WTC11 (cell line): ENCODE measurements at regions not wholly inside any gene's neighbourhood (a gene's known extent, or its start where the extent isn't known, plus 50 kb on each side); places are given as distances from the start of the nearest gene placed in this dataset.

Experiments used
- ATAC-seq: fragments of 200-7000 bp; cut with Tn5 transposase; 2 replicates; pipeline ENCODE4 v1.10.0; 2021; ENCODE audit warnings: mild to moderate bottlenecking, moderate library complexity
- CTCF ChIA-PET: fragments of 300-600 bp; sonication (Branson Sonifier 250); formaldehyde crosslinking; loops from one replicate; lab custom pipeline; 2021; ENCODE audit warnings: antibody characterized with exemption; lab: Charles Lee
- POLR2A ChIA-PET: fragments of 350-600 bp; sonication (Branson Sonifier 250); formaldehyde crosslinking; loops from one replicate; lab custom pipeline; 2021; ENCODE audit warnings: antibody characterized with exemption; lab: Charles Lee
- DNase-seq: peaks from one replicate; pipeline ENCODE4 v3.0.0; 2021; ENCODE audit warnings: low spot score
- H3K27ac Mint-ChIP-seq: 2 replicates; pipeline ENCODE4 v1.8.0; 2021; ENCODE audit warnings: mixed read lengths
- H3K27me3 Mint-ChIP-seq: 2 replicates; pipeline ENCODE4 v1.8.0; 2021; ENCODE audit warnings: low read depth, mild to moderate bottlenecking, moderate library complexity, mixed read lengths
- H3K36me3 Mint-ChIP-seq: 2 replicates; pipeline ENCODE4 v1.8.0; 2021; ENCODE audit warnings: mixed read lengths
- H3K4me1 Mint-ChIP-seq: 2 replicates; pipeline ENCODE4 v1.8.0; 2022; ENCODE audit warnings: mixed read lengths
- H3K4me3 Mint-ChIP-seq: 2 replicates; pipeline ENCODE4 v1.8.0; 2021; ENCODE audit warnings: mild to moderate bottlenecking, moderate library complexity, mixed read lengths
- H3K9me3 Mint-ChIP-seq: 2 replicates; pipeline ENCODE4 v1.8.0; 2021; ENCODE audit warnings: mixed read lengths
- ATF1 ChIP-seq: sonication (generic); formaldehyde crosslinking; IDR thresholded peaks from 2 replicates; pipeline ENCODE4 v1.8.1; 2023; ENCODE audit warnings: mild to moderate bottlenecking, moderate library complexity, missing genetic modification reagents
- CREM ChIP-seq: sonication (generic); formaldehyde crosslinking; IDR thresholded peaks from 2 replicates; pipeline ENCODE4 v1.8.1; 2022; ENCODE audit warnings: mild to moderate bottlenecking, missing genetic modification reagents, moderate library complexity
- EMX1 ChIP-seq: fragments of 250-450 bp; sonication (Bioruptor Pico); IDR thresholded peaks from 2 replicates; pipeline ENCODE4 v1.8.0; 2021; ENCODE audit warnings: mild to moderate bottlenecking
- ESRRA ChIP-seq: sonication (generic); formaldehyde crosslinking; IDR thresholded peaks from 2 replicates; pipeline ENCODE4 v1.8.1; 2022; ENCODE audit warnings: mild to moderate bottlenecking, missing genetic modification reagents, borderline replicate concordance
- ETV6 ChIP-seq: sonication (generic); formaldehyde crosslinking; IDR thresholded peaks from 2 replicates; pipeline ENCODE4 v1.8.1; 2022; ENCODE audit warnings: mild to moderate bottlenecking, missing genetic modification reagents
- FOXP1 ChIP-seq: sonication (generic); formaldehyde crosslinking; IDR thresholded peaks from 2 replicates; pipeline ENCODE4 v1.8.0; 2022; ENCODE audit warnings: missing genetic modification reagents, mild to moderate bottlenecking, moderate library complexity, borderline replicate concordance
- GABPB1 ChIP-seq: sonication (generic); formaldehyde crosslinking; IDR thresholded peaks from 2 replicates; pipeline ENCODE4 v1.8.1; 2023; ENCODE audit warnings: mild to moderate bottlenecking, missing genetic modification reagents
- IRF2 ChIP-seq: sonication (generic); formaldehyde crosslinking; IDR thresholded peaks from 2 replicates; pipeline ENCODE4 v1.8.0; 2022; ENCODE audit warnings: low read depth, missing genetic modification reagents, borderline replicate concordance
- MYBL2 ChIP-seq: sonication (generic); formaldehyde crosslinking; IDR thresholded peaks from 2 replicates; pipeline ENCODE4 v1.8.1; 2023; ENCODE audit warnings: mild to moderate bottlenecking, moderate library complexity, missing genetic modification reagents
- NFE2L1 ChIP-seq: sonication (generic); formaldehyde crosslinking; IDR thresholded peaks from 2 replicates; pipeline ENCODE4 v1.8.1; 2023; ENCODE audit warnings: missing genetic modification reagents
- NFYB ChIP-seq: sonication (generic); formaldehyde crosslinking; conservative IDR thresholded peaks from 2 replicates; pipeline ENCODE4 v1.8.0; 2022; ENCODE audit warnings: low read depth, missing genetic modification reagents
- PRRX2 ChIP-seq: fragments of 250-450 bp; sonication (Bioruptor Pico); IDR thresholded peaks from 2 replicates; pipeline ENCODE4 v1.8.0; 2021; ENCODE audit warnings: mild to moderate bottlenecking
- RELA ChIP-seq: sonication (generic); formaldehyde crosslinking; IDR thresholded peaks from 2 replicates; pipeline ENCODE4 v1.8.1; 2022; ENCODE audit warnings: missing genetic modification reagents, mild to moderate bottlenecking, borderline replicate concordance
- SMAD4 ChIP-seq: sonication (generic); formaldehyde crosslinking; IDR thresholded peaks from 2 replicates; pipeline ENCODE4 v1.8.0; 2022; ENCODE audit warnings: mild to moderate bottlenecking, missing genetic modification reagents
- SOX15 ChIP-seq: fragments of 250-450 bp; sonication (Bioruptor Pico); IDR thresholded peaks from 2 replicates; pipeline ENCODE4 v1.9.0; 2021; ENCODE audit warnings: mild to moderate bottlenecking
- TEAD1 ChIP-seq: sonication (generic); formaldehyde crosslinking; IDR thresholded peaks from 2 replicates; pipeline ENCODE4 v1.8.0; 2022; ENCODE audit warnings: mild to moderate bottlenecking, missing genetic modification reagents
- ZBTB21 ChIP-seq: sonication (generic); formaldehyde crosslinking; IDR thresholded peaks from 2 replicates; pipeline ENCODE4 v1.8.1; 2023; ENCODE audit warnings: mild to moderate bottlenecking, missing genetic modification reagents, borderline replicate concordance
- TF ChIP-seq, protein P1 (sequence below): sonication (generic); formaldehyde crosslinking; conservative IDR thresholded peaks from 2 replicates; pipeline ENCODE4 v1.8.1; 2023; ENCODE audit warnings: mild to moderate bottlenecking, low read depth, missing genetic modification reagents, moderate library complexity
- TF ChIP-seq, protein P2 (sequence below): sonication (generic); formaldehyde crosslinking; IDR thresholded peaks from 2 replicates; pipeline ENCODE4 v1.8.1; 2023; ENCODE audit warnings: mild to moderate bottlenecking, missing genetic modification reagents
- TF ChIP-seq, protein P3 (sequence below): sonication (generic); formaldehyde crosslinking; IDR thresholded peaks from 2 replicates; pipeline ENCODE4 v1.8.1; 2022; ENCODE audit warnings: low read depth, mild to moderate bottlenecking, moderate library complexity, missing genetic modification reagents, borderline replicate concordance
- TF ChIP-seq, protein P4 (sequence below): sonication (generic); formaldehyde crosslinking; IDR thresholded peaks from 2 replicates; pipeline ENCODE4 v1.8.0; 2022; ENCODE audit warnings: mild to moderate bottlenecking, missing genetic modification reagents
- TF ChIP-seq, protein P5 (sequence below): fragments of 200-600 bp; IDR thresholded peaks from 2 replicates; pipeline ENCODE4 v1.8.0; 2022; ENCODE audit warnings: antibody characterized with exemption
- TF ChIP-seq, protein P6 (sequence below): sonication (generic); formaldehyde crosslinking; IDR thresholded peaks from 2 replicates; pipeline ENCODE4 v1.8.1; 2022; ENCODE audit warnings: missing genetic modification reagents, borderline replicate concordance
- TF ChIP-seq, protein P7 (sequence below): fragments of 250-450 bp; sonication (Bioruptor Pico); IDR thresholded peaks from 2 replicates; pipeline ENCODE4 v1.9.0; 2021; ENCODE audit warnings: moderate library complexity, mild to moderate bottlenecking, inconsistent platforms, borderline replicate concordance

DNA sequence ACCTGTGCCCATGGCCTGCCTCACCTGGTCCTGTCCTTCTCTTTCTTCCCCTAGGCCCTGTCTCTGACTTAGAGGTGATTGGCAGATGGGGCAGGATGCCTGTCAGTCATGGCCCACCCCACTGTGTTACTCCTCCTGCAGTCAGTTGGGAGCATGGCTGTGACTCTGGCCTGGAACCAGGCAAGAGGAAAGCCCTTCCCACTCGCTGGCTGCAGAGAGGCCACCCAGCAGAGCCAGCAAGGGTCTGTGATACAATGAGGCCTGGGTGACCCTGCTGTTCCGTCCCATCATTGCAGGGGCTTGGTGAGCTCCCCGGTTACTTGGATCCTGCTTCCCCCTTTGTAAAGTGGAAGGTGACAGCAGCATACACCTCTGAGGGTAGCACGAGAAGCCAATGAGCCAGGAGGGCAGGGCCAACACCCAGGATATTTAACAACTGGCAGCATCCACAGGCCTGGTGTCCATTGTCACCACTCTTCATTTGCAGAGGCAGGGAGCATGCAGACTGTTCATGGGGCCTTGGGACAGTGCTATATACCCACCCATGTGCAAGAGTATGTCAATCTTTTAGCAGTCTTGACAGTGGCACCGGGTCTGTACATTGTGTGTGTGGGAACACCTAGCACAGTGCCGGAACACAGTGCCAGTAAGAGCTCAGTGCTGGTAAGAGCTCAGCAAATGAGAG lies 191.0 kb upstream of the C1orf174 start:
- CTCF ChIA-PET, result no interaction called here
- H3K36me3 Mint-ChIP-seq, result peaks cover 75% of the 10 kb centered on the region
- POLR2A ChIA-PET, result no interaction called here
- ATAC-seq, result no peak
- TF ChIP-seq PRRX2 (CRISPR knock-in tag) (no peak), ATF1 (CRISPR knock-in tag) (no peak), EMX1 (CRISPR knock-in tag) (no peak), IRF2 (no peak), GABPB1 (no peak), NFE2L1 (no peak), SOX15 (CRISPR knock-in tag) (no peak), ZBTB21 (no peak), CREM (CRISPR knock-in tag) (no peak), TEAD1 (no peak), FOXP1 (CRISPR knock-in tag) (no peak), SMAD4 (CRISPR knock-in tag) (no peak), MYBL2 (CRISPR knock-in tag) (no peak), RELA (no peak), ETV6 (no peak)
- TF ChIP-seq, protein P1, sequence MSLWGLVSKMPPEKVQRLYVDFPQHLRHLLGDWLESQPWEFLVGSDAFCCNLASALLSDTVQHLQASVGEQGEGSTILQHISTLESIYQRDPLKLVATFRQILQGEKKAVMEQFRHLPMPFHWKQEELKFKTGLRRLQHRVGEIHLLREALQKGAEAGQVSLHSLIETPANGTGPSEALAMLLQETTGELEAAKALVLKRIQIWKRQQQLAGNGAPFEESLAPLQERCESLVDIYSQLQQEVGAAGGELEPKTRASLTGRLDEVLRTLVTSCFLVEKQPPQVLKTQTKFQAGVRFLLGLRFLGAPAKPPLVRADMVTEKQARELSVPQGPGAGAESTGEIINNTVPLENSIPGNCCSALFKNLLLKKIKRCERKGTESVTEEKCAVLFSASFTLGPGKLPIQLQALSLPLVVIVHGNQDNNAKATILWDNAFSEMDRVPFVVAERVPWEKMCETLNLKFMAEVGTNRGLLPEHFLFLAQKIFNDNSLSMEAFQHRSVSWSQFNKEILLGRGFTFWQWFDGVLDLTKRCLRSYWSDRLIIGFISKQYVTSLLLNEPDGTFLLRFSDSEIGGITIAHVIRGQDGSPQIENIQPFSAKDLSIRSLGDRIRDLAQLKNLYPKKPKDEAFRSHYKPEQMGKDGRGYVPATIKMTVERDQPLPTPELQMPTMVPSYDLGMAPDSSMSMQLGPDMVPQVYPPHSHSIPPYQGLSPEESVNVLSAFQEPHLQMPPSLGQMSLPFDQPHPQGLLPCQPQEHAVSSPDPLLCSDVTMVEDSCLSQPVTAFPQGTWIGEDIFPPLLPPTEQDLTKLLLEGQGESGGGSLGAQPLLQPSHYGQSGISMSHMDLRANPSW (CRISPR knock-in tag), result no peak
- TF ChIP-seq, protein P2, sequence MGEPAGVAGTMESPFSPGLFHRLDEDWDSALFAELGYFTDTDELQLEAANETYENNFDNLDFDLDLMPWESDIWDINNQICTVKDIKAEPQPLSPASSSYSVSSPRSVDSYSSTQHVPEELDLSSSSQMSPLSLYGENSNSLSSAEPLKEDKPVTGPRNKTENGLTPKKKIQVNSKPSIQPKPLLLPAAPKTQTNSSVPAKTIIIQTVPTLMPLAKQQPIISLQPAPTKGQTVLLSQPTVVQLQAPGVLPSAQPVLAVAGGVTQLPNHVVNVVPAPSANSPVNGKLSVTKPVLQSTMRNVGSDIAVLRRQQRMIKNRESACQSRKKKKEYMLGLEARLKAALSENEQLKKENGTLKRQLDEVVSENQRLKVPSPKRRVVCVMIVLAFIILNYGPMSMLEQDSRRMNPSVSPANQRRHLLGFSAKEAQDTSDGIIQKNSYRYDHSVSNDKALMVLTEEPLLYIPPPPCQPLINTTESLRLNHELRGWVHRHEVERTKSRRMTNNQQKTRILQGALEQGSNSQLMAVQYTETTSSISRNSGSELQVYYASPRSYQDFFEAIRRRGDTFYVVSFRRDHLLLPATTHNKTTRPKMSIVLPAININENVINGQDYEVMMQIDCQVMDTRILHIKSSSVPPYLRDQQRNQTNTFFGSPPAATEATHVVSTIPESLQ (CRISPR knock-in tag), result no peak
- TF ChIP-seq, protein P3, sequence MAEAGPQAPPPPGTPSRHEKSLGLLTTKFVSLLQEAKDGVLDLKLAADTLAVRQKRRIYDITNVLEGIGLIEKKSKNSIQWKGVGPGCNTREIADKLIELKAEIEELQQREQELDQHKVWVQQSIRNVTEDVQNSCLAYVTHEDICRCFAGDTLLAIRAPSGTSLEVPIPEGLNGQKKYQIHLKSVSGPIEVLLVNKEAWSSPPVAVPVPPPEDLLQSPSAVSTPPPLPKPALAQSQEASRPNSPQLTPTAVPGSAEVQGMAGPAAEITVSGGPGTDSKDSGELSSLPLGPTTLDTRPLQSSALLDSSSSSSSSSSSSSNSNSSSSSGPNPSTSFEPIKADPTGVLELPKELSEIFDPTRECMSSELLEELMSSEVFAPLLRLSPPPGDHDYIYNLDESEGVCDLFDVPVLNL (CRISPR knock-in tag), result no peak
- TF ChIP-seq, protein P4, sequence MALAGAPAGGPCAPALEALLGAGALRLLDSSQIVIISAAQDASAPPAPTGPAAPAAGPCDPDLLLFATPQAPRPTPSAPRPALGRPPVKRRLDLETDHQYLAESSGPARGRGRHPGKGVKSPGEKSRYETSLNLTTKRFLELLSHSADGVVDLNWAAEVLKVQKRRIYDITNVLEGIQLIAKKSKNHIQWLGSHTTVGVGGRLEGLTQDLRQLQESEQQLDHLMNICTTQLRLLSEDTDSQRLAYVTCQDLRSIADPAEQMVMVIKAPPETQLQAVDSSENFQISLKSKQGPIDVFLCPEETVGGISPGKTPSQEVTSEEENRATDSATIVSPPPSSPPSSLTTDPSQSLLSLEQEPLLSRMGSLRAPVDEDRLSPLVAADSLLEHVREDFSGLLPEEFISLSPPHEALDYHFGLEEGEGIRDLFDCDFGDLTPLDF (CRISPR knock-in tag), result no peak
- H3K27ac Mint-ChIP-seq, result no peak overlapping the region
- H3K27me3 Mint-ChIP-seq, result peaks cover 25% of the 10 kb centered on the region
- no peak overlapping the region for H3K4me3 Mint-ChIP-seq
- no peaks in the 10 kb centered on the region for H3K4me1 Mint-ChIP-seq
- H3K9me3 Mint-ChIP-seq, result peaks cover 73% of the 10 kb centered on the region
- DNase-seq, result no peak

DNA sequence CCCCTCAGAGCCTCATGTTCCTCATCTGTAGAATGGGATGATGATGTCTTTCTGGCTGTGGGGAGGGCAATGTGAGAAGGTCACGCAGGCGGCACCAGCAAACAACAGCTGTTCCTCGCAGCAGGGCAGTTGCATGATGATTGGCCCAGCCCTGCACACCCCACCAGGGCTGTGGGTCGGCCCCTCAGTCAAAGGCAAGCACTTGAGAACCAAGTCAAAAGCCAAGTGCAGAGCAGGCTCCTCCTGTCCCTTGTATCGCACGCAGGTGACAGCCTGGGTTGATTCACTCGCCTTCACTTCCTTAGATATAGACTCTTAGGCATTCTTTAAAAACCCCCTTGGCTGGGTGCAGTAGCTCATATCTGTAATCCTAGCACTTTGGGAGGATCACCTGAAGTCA lies 191.9 kb upstream of the C1orf174 start:
- Mint-ChIP-seq H3K4me3 (no peak overlapping the region), H3K9me3 (peaks cover 74% of the 10 kb centered on the region), H3K27ac (no peak overlapping the region), H3K27me3 (peaks cover 25% of the 10 kb centered on the region), H3K36me3 (peaks cover 76% of the 10 kb centered on the region), H3K4me1 (no peaks in the 10 kb centered on the region)
- CTCF ChIA-PET, result no interaction called here
- ATAC-seq (no peak), DNase-seq (no peak)
- POLR2A ChIA-PET, result no interaction called here
- TF ChIP-seq ESRRA, result no peak
- no peak for TF ChIP-seq NFYB (CRISPR knock-in tag)
- TF ChIP-seq, protein P5, sequence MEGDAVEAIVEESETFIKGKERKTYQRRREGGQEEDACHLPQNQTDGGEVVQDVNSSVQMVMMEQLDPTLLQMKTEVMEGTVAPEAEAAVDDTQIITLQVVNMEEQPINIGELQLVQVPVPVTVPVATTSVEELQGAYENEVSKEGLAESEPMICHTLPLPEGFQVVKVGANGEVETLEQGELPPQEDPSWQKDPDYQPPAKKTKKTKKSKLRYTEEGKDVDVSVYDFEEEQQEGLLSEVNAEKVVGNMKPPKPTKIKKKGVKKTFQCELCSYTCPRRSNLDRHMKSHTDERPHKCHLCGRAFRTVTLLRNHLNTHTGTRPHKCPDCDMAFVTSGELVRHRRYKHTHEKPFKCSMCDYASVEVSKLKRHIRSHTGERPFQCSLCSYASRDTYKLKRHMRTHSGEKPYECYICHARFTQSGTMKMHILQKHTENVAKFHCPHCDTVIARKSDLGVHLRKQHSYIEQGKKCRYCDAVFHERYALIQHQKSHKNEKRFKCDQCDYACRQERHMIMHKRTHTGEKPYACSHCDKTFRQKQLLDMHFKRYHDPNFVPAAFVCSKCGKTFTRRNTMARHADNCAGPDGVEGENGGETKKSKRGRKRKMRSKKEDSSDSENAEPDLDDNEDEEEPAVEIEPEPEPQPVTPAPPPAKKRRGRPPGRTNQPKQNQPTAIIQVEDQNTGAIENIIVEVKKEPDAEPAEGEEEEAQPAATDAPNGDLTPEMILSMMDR, result no peak
- no peak for TF ChIP-seq ZBTB21
- TF ChIP-seq, protein P6, sequence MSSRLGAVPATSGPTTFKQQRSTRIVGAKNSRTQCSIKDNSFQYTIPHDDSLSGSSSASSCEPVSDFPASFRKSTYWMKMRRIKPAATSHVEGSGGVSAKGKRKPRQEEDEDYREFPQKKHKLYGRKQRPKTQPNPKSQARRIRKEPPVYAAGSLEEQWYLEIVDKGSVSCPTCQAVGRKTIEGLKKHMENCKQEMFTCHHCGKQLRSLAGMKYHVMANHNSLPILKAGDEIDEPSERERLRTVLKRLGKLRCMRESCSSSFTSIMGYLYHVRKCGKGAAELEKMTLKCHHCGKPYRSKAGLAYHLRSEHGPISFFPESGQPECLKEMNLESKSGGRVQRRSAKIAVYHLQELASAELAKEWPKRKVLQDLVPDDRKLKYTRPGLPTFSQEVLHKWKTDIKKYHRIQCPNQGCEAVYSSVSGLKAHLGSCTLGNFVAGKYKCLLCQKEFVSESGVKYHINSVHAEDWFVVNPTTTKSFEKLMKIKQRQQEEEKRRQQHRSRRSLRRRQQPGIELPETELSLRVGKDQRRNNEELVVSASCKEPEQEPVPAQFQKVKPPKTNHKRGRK (CRISPR knock-in tag), result no peak
- TF ChIP-seq, protein P7, sequence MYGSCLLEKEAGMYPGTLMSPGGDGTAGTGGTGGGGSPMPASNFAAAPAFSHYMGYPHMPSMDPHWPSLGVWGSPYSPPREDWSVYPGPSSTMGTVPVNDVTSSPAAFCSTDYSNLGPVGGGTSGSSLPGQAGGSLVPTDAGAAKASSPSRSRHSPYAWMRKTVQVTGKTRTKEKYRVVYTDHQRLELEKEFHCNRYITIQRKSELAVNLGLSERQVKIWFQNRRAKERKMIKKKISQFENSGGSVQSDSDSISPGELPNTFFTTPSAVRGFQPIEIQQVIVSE (CRISPR knock-in tag), result no peak
